Activated T-cell treated with anti-CD3 and anti-CD28 coated beads for 24 hours (primary cell): ENCODE measurements at regions not wholly inside any gene's neighbourhood (a gene's known extent, or its start where the extent isn't known, plus 50 kb on each side); places are given as distances from the start of the nearest gene placed in this dataset.
"Not testable (repeated sequence)": the region's sequence is repeated elsewhere in the genome, so short reads cannot be mapped to it uniquely, and the experiment has no call there.

Experiments
- DNase-seq: peaks from one replicate; pipeline ENCODE4 v3.0.0-alpha.2; 2020; ENCODE audit warnings: low read depth

DNA sequence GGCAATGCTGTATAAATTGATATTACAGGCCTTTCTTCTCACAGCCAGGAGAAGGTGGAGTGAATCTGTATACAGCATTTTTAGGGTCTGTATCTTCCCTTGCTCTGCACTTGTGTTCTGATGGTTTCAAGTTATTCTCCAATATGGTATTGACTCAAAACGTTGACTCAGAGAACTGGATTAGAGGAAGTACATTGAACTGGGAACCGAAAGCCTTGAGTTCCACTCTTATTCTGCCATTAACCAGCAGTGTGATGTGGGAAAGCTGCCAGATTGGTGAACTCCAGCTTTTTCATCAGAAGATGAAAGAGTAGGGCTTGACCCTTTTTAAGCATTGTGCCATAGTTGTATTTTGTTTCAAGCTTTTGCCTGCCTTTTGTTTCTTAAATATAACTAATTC lies 167.7 kb downstream of the SPRY2 start:
- no peak for DNase-seq

DNA sequence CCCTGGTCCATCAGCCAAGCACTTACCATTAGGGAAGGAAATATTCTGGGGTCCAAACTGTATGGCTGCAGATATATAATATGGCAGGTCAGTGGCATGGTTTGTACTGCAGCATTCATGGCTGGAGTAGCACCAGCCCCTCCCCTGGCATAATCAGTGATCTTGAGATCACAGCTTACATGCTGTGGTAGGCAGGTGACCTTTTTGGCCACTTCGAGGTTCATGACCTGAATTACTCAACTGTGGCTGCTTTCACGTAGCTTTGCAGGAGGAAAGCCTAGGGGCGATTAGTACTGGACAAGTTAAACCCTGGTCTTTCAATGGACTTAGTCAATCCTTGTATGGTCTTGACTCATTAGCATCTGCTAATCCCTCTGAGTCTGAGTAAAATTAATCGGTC lies 169.8 kb downstream of the SPRY2 start:
- DNase-seq, result no peak

DNA sequence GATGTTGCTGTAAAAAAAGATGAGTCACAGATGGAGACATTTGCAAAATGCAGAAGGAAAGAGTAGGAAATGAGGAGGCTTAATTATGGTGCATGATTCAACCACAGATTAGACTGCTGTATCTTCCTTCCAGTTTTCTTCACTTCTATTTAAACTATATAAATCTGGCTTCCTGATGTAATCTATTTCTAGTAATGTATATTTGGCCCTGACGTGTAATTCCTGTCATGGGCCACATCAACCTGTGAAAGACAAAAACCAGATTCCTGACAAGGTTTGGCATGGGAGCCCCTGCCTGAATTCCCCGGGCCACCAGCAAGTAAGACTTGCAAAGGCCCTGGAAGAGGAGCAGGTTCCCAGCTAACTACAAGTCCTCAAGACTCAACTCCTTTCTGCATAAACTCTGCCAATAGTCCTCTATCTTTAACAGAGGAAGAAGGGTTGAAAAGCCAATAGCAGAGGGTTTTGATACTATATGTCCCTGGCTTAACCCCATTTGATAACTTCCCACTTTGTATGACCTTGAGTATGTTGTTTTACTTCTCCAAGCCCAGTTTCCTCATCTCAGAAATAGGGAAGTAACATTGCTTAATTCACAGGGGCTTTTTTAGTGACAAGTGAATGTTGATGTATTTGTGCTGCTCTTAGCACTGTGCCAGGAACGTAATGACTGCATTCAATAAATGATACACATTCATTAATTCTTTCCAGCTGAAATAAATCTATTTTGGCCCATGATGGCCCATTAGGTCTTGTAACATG lies 172.7 kb downstream of the SPRY2 start:
- no peak for DNase-seq

DNA sequence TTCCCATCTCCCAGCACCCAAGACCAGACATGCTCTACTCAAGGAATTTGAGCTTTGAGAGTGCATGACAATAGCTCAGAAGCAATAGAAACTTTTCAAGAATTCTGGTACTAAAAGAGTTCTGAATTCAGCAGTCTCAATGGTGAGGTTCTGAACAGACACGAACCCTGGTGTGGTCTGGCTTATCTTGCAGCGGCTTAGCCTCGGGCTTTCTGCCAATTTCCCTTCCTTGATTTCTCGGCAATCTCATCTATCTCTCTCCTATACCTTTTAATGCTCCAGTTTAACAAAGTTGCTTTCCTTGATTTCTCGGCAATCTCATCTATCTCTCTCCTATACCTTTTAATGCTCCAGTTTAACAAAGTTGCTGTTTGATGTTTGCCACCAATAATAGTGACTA lies 174.6 kb downstream of the SPRY2 start:
- no peak for DNase-seq

DNA sequence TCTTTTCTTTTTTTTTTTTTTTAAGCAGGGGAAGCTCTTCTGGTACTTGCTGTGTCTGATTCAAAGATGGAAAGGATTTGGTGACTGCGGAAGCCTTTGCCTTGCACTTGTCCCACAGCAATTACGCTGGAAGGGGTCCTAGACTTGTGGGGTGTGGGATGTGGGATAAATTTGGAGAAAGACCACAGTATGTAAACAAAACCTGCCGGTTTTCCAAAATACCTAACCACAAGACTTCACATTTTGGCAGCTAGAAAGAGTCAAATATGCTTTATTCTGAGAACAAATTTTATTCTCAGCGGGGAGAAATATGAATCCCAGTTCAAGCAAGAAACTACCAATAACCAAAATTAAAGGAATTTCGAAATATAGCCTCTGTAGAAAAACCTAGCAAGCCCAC lies 176.5 kb downstream of the SPRY2 start:
- no peak for DNase-seq

DNA sequence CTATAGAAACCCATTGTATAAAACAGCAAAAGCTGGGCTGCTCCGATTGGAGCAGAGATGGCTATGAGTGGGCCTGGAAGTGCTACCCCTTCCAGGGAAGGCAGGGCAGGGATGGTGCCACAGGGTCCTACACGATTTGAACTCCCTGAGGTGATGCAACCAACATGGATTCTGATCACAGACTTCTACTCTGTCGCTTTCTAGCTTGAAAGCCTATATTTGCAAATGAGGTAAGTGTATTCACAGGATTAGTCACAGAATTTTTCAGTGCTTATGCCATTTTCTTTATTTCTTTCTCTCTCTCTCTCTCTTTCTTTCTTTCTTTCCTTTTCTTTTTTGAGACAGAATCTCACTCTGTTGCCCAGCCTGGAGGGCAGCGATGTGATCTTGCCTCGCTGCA lies 179.0 kb downstream of the SPRY2 start:
- no peak for DNase-seq

DNA sequence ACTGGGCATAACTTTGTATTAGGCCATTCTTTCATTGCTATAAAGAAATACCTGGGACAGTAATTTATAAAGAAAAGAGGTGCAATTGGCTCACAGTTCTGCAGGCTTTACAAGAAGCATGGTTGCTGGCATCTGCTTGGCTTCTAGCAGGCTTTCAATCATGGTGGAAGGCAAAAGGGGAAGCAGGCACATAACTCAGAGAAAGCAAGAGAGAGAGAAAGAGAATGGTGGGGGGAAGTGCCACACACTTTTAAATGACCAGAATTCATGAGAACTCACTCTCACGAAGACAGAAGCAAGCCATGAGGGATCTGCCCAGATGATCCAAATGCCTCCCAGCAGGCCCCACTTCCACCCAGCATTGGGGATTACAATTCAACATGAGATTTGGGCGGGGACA lies 179.7 kb downstream of the SPRY2 start:
- no peak for DNase-seq

DNA sequence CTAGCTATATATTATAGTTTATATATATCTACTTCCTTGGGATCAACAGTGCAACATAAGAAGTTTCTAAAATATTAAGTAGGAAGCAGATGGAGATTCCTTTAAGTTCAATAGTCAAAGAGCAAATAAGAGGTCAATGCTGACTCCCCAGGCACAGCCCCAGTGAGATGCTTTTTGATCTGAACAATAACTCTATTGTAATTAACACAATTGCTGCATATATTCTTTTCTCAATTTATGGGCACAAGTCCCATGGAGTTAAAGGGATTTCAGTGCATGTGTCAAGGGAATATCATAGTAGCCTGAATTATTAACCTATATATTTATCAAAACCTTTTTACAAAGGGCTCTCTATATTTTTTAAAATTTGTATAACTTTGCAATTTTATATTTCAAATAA lies 180.8 kb downstream of the SPRY2 start:
- DNase-seq, result no peak

DNA sequence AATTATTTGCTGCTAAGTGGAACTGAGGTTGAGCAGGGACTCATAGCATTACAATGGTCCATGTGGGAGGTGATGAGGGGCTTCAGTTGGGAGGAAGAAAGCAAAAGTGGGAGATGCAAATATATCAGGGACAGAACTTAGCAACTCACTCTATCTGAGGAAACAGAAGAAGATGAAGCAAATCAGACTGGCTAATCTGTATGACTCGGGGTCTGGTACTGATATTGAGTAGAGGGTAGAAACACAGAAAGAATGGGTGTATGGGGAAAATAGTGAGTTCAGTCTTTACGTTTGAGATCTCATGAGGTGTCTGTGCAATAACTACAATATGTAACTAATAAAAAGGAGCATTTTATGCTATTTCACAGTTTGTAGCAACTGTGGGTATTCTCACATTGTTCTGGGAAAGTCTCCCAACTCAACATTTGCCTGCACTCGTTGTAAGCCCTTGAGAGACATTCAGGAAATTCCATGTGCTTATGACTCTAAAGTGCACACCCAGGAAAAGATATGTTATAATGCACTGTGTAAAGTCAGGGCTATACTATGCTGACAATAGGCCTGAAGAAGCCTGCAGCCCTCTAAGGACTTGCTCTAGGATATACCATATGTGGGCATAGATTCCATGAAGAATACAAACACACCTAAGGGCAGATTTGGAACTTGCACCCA lies 183.5 kb downstream of the SPRY2 start:
- no peak for DNase-seq

DNA sequence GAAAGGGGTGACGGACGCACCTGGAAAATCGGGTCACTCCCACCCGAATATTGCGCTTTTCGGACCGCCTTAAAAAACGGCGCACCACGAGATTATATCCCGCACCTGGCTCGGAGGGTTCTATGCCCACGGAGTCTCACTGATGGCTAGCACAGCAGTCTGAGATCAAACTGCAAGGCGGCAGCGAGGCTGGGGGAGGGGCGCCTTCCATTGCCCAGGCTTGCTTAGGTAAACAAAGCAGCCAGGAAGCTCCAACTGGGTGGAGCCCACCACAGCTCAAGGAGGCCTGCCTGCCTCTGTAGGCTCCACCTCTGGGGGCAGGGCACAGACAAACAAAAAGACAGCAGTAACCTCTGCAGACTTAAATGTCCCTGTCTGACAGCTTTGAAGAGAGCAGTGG lies 188.8 kb downstream of the SPRY2 start:
- not testable (repeated sequence) for DNase-seq

DNA sequence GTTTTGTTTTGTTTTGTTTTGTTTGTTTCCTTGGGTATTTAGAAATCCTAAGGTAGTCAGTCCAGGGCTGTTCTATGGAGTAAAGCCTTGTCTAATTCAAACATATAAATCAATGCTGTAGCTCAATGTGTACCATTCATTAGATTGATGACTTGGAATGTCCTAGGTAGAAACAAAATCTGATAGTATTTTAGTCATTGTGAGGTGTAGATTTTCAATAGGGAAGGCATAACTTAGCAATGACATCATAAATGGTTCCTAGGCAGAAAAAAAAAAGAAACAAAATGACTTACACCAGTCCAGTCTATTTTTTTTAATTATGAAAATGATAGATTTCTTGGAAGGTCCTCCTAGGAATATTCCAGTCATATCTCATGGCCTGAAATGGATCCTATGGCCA lies 189.9 kb downstream of the SPRY2 start:
- no peak for DNase-seq

DNA sequence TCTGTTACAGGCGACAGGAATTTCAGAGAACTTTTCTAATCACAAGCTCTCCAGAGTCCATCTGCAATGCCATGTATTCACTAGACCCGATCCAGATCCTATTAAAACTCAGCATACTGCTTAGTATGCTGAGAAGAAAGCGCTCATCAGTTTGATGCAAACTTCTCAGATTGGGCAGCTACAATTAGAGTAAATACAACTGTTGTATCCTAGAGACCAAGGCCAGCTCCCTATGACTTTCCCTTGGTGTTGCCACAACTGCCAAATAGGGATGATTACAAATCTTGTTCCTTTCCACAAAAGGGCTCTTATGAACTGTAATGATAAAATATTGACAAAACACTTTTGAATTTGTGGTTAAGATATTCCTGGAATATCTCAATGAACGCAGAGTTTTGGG lies 191.2 kb downstream of the SPRY2 start:
- DNase-seq, result no peak

DNA sequence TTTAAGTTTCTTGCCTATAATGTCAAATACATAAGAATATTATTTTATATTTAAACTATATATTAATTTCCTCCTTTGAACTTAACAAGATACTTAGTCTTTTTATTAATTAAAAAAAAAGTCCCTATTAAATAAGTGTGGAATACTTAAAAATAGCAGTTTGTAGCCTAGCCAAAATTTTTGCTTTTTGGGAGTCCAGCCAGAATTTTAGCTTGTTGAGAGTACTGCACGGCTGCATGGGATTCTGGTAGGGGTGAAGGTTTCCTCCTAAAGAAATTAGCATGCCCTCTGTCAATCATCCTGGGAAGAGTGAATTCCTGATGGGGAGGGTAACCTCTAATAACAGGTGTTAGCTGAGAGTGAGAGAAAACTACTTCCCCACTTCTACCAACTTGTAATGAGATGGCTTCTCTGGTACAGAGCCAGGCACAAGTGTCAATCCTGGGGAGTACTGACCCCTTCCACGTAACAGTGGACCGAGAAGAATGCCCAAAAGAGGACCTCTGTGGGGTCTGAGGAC lies 195.7 kb downstream of the SPRY2 start:
- DNase-seq, result no peak

DNA sequence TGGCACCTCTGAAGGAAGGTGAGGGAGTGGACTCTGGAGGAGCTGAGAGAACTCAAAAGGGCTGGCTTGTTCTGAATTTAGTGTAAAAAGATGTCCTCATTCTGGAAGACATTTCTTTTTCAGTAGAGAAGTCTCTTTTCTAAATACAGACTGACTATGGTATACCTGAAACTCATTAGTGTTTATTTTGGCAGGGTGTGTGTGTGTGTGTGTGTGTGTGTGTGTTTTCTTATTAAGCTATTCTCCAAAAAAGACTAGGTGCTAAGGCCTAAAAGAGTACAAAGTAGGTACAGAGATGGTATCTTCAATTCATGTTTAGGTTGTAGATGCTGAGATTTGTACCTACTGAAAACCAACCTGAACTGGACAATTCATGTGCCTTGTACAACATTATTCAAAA lies 196.4 kb downstream of the SPRY2 start:
- no peak for DNase-seq

DNA sequence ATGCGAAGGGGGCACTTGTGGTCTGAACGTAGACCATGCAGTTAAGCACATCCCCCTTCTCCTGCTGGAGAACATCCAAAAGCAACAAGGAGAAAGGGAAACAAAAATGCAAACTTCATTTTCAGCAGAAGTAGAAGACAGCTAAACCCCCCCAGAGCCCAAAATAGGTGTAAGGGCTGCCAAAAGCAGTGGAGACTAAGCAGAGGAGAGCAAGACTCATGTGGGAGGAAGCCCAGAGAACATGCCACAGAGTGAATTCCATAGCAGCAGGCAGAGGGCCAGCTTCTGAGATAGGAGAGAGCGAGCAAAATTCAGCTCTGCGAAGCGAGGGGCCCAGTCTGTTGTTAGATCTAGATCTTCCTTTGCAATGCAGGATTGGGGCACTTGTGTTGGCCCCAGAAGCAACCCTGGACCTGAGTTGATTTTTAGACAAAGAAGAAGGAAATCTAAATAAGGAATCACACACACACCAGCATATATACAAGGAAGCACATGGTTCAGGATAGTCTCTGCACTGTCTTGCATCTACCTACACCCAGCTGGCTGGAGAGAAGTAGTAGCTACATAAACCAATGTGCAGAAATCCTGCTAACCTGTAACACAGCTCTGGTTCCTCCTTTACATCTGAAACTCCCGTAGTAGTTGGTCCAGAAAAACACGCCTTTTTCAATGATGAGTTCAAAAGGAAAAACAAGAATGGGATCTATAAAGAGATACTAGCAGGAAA lies 199.6 kb downstream of the SPRY2 start:
- DNase-seq, result no peak

DNA sequence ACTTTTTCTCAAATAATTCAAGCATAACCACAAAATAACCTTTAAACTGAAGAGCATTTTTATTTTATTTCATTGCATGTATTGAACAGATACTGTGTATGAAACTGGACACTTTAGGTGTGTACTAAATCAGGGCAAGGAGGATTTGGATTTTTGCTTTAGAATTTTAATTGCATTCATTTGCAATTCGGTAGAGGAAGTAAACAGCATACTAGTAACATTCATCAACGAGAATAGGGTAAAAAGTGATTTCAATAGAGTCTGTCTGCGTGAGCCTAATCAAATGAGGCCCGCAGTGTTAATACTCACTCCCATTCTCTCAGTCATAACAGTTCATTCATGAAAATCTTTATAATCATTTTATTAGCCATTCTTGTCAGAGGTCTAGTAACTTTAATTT lies 200.2 kb downstream of the SPRY2 start:
- no peak for DNase-seq

DNA sequence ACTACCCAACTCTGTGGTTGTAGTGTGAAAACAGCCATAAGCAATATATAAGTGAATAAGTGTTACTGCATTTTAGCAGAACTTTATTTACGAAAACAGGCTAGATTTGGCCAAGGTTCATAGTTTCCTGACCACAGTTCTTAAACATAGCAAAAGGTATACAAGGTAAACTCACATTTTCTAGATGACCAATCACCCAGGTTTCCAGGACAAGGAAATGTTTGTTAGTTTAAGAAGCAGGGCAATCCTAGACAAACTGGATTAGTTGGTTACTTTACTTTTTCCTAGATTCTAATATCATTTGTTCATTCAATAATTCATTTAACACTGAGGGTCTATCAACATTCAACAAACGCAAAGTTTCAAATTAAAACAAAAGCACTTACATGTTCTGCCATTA lies 201.7 kb downstream of the SPRY2 start:
- no peak for DNase-seq

DNA sequence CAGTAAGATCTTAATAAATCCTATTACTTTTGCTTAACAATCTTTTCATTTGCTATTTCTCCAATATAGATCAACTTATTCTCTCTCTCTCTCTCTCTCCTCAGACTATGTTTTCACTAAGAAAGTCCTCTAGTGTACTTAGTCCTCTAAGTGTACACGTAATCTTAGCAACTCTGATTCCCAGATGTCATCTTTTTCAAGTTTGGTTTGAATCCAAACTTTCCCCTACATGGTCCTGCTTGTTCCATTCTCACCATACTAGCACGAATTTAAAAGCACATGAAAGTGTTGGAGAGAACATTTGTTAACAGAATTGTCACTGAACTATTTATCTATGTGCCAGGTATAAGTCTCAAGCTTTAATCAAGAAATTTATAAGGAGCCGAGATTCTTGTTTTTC lies 202.9 kb downstream of the SPRY2 start:
- no peak for DNase-seq

DNA sequence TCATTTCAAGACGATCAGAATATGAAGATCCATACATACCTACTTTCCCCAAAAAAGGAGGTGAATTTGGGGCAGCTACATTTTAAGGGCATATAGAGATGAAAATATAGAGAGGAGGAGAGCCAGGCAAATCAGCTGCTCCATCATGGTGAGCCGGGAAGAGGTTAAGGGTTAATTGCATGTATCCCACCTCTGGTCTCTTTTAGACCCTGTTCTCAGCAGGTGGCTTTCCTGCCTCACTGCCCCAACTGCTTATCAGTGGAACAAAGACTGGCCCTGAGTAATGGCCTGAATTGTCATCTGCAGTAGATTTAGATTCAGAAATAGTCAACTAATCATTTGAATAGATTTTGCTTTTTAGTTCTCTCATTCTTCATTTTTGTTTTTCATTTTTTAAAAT lies 206.6 kb downstream of the SPRY2 start:
- no peak for DNase-seq

DNA sequence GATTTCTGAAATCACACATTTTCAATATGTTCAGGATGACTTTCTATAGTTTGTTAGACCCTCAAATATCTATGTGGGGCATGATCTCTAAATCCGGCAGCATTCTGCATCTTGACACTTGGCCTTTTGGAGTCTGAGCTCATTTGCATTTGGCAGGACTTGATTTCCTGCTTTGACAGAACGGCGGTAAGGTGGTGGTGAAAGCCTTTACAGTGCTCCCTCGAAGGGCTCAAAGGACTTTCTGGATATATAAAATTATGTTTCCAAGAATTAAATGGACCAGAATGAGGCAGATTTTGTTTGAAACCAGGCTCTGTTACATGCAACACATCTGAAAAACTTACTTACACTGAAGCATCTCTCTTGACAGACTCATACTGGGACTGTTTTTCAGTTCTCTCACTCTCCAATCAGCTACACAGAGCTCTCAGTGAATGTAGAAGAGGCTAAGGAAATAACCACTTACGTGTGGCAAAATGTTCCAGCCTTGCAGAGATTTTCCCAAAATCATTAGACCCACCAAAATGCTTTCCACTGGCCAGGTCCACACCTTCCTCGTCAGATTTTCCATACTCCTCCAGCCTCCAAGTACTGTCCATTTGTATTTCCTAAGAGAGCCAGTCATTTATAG lies 207.2 kb downstream of the SPRY2 start:
- DNase-seq, result no peak

DNA sequence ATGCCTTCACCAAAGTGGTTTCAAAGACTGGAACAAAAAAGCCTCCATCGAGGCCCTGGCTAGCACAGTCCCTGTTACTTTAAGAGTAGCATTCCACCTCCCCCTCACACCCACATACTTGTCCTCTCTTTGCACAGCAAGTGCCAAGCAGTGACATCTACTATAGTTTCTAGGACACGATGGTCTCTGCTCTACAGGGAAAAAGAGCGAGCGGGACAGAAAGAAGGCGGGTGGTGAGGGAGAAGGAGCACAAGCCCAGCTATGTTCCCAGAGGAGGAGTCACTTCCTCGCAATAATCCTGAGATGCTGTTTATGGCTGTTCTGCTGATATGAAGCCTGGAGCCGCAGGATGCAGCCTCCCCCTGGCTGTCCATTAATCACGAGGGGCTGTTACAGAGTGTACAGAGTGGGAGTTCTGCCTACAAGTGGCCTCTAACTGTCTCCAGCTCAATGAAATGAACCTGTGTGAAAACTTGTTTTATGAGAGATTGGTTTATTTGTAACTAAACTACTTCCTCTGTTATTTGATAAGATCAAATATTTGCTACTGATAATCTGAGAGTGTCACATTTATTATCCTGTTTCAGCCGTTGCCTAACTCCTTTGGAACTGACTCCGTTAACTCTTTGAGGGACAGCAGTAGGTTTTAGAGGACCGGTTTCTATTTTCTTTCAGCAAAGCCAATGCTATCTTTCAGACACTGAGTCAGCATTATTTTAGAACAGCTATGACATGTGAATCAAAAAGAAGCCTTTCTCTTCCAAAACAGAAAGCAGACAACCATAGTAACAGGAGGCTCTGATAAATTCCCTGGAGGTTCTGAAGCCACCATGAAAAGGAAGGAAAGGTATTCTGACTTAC lies 208.0 kb downstream of the SPRY2 start:
- no peak for DNase-seq

DNA sequence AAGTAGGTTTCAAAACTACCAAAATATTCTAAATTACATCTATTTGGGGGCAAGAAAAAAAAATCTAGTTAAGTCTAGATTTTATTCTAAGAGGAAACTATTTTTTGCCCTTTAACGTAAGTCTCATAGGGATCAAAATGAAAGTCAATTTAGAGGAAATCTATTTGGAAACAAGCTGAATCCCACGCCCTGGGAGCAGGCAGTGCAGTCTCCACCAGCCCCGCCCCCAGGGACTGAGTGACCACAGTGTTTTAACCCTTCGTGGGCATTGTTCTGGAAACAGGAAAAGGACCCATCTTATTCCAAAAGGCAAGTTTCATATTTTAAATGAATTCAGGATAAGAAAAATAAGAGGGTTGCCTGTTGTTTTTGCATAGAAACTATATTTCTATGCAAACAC lies 209.7 kb downstream of the SPRY2 start:
- no peak for DNase-seq
